ENCODE measurements at regions not wholly inside any gene's neighbourhood (a gene's known extent, or its start where the extent isn't known, plus 50 kb on each side); places are given as distances from the start of the nearest gene placed in this dataset.

DNA sequence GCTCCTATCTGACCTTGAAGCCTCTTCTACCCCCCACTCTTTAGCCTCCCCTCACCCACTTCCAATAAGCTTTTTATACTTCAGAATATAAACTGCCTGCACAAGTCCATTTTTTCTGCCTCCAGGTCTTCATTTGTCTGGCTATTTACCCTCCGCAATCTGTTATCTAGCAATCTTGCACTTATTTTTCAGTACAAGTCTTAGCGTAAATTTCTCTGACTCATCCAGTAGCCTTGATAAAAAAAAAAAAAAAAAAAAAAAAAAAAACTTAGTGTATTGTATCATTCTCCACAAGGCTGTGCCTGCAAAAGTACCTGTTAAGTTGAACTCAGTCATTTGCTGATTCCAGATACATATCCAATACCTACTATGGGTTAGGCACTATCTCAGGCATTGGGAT, 219.5 kb upstream of the DKK2 start:
- Histone ChIP-seq H3K36me3 (ENCODE audit: low read depth) (no peaks in the 10 kb centered on the region), H3F3A (ENCODE audit: insufficient read depth, low read depth) (no peaks in the 10 kb centered on the region), H3K4me2 (no peak overlapping the region), H3K9me2 (ENCODE audit: insufficient read depth) (no peaks in the 10 kb centered on the region), H3K4me1 (replicated peaks; ENCODE audit: insufficient read depth) (no peaks in the 10 kb centered on the region), H3K79me2 (ENCODE audit: low read depth) (no peaks in the 10 kb centered on the region), H3K27ac (no peak overlapping the region), H3K27me3 (ENCODE audit: insufficient read depth, low read depth) (no peaks in the 10 kb centered on the region), H4K20me1 (ENCODE audit: insufficient read depth) (no peaks in the 10 kb centered on the region), H2AFZ (no peak overlapping the region), H3K4me3 (no peak overlapping the region), H3K9me3 (ENCODE audit: insufficient read depth, low read depth) (no peaks in the 10 kb centered on the region)
- CTCF ChIA-PET = no interaction called here
- POLR2A ChIA-PET (ENCODE audit: unreplicated experiment) = no interaction called here
- no peak for TF ChIP-seq EZH2 (IDR thresholded peaks at IDR 0.05; ENCODE audit: low read depth)
- TF ChIP-seq, protein P1, sequence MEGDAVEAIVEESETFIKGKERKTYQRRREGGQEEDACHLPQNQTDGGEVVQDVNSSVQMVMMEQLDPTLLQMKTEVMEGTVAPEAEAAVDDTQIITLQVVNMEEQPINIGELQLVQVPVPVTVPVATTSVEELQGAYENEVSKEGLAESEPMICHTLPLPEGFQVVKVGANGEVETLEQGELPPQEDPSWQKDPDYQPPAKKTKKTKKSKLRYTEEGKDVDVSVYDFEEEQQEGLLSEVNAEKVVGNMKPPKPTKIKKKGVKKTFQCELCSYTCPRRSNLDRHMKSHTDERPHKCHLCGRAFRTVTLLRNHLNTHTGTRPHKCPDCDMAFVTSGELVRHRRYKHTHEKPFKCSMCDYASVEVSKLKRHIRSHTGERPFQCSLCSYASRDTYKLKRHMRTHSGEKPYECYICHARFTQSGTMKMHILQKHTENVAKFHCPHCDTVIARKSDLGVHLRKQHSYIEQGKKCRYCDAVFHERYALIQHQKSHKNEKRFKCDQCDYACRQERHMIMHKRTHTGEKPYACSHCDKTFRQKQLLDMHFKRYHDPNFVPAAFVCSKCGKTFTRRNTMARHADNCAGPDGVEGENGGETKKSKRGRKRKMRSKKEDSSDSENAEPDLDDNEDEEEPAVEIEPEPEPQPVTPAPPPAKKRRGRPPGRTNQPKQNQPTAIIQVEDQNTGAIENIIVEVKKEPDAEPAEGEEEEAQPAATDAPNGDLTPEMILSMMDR (conservative IDR thresholded peaks at IDR 0.05) = no peak
- DNase-seq = no peak
- intact Hi-C loops (cut with micrococcal nuclease; ENCODE audit: unreplicated experiment) = no loop called here
- no TSS peak for BruUV-seq (replicated peaks)

DNA sequence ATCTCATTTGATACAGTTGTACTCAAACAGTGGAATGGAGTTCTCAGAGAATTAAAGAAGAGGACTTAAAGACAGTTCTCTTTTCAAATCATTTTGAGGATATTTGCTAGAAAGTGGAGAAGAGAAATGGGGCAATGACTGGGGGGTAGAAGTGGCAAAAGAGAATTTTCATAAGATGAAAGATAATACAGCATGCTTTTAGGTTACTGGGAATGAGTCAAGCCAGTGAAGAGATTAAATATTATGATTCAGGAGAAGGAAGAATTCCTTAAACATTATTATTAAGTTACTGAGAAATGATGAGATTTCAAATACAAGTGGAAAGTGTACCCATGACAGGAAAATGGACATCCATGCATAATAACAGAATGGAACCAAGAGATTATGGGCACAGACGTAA, 219.0 kb upstream of the DKK2 start:
- Histone ChIP-seq H3F3A (ENCODE audit: insufficient read depth, low read depth) (no peaks in the 10 kb centered on the region), H3K79me2 (ENCODE audit: low read depth) (no peaks in the 10 kb centered on the region), H4K20me1 (ENCODE audit: insufficient read depth) (no peaks in the 10 kb centered on the region), H2AFZ (no peak overlapping the region), H3K4me2 (no peak overlapping the region), H3K4me3 (no peak overlapping the region), H3K27ac (no peak overlapping the region), H3K36me3 (ENCODE audit: low read depth) (no peaks in the 10 kb centered on the region), H3K4me1 (replicated peaks; ENCODE audit: insufficient read depth) (no peaks in the 10 kb centered on the region), H3K9me2 (ENCODE audit: insufficient read depth) (no peaks in the 10 kb centered on the region), H3K27me3 (ENCODE audit: insufficient read depth, low read depth) (no peaks in the 10 kb centered on the region), H3K9me3 (ENCODE audit: insufficient read depth, low read depth) (no peaks in the 10 kb centered on the region)
- TF ChIP-seq, protein P1 (conservative IDR thresholded peaks at IDR 0.05) = no peak
- TF ChIP-seq EZH2 (IDR thresholded peaks at IDR 0.05; ENCODE audit: low read depth) = no peak
- CTCF ChIA-PET = no interaction called here
- DNase-seq = no peak
- intact Hi-C loops (cut with micrococcal nuclease; ENCODE audit: unreplicated experiment) = no loop called here
- POLR2A ChIA-PET (ENCODE audit: unreplicated experiment) = no interaction called here
- BruUV-seq (replicated peaks) = no TSS peak

DNA sequence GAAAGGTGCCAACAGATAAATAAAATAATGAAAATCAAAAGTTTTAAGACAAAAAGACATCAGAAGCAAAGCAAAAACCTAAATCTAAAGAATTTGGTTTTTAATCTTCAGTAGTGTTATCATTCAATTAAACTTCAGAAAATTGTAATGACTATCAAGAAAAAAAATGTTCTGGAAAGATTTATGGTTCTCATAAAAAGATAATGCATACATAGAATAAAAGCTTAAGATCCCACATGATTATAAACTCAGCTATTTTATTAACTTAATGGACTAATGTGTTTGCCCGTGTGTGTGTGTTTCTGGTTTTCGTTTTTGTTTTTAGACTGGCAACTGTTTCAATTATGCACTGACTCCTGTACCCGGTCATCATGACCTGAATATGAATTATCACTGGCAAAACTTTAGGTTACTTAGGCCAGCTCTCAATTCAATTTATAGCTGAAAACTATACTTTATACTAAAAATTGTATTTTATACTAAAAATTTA, 217.5 kb upstream of the DKK2 start:
- TF ChIP-seq, protein P1 (conservative IDR thresholded peaks at IDR 0.05) = no peak
- TF ChIP-seq EZH2 (IDR thresholded peaks at IDR 0.05; ENCODE audit: low read depth) = no peak

More for the DNA sequence above, 217.5 kb upstream of the DKK2 start:
- Histone ChIP-seq H3K36me3 (ENCODE audit: low read depth) (no peaks in the 10 kb centered on the region), H4K20me1 (ENCODE audit: insufficient read depth) (no peaks in the 10 kb centered on the region), H2AFZ (no peak overlapping the region), H3F3A (ENCODE audit: insufficient read depth, low read depth) (no peaks in the 10 kb centered on the region), H3K27ac (no peak overlapping the region), H3K27me3 (ENCODE audit: insufficient read depth, low read depth) (no peaks in the 10 kb centered on the region), H3K79me2 (ENCODE audit: low read depth) (no peaks in the 10 kb centered on the region), H3K9me2 (ENCODE audit: insufficient read depth) (no peaks in the 10 kb centered on the region), H3K9me3 (ENCODE audit: insufficient read depth, low read depth) (no peaks in the 10 kb centered on the region), H3K4me3 (no peak overlapping the region), H3K4me2 (no peak overlapping the region), H3K4me1 (replicated peaks; ENCODE audit: insufficient read depth) (no peaks in the 10 kb centered on the region)
- no peak for DNase-seq
- BruUV-seq (replicated peaks) = no TSS peak
- POLR2A ChIA-PET (ENCODE audit: unreplicated experiment) = no interaction called here
- CTCF ChIA-PET = no interaction called here
- intact Hi-C loops (cut with micrococcal nuclease; ENCODE audit: unreplicated experiment) = no loop called here
